Tibial nerve (tissue), 4 donors: ENCODE measurements at regions not wholly inside any gene's neighbourhood (a gene's known extent, or its start where the extent isn't known, plus 50 kb on each side); places are given as distances from the start of the nearest gene placed in this dataset.

Experiments used
- EP300 ChIP-seq, 2 donors: sonication (generic); formaldehyde crosslinking; IDR thresholded peaks; one replicate each; pipeline ENCODE4 v1.6.1; 2017; ENCODE audit warnings: antibody characterized with exemption in 2 of 2, mild to moderate bottlenecking in 1 of 2
- TF ChIP-seq, protein P1 (sequence below), 5 experiments: fragments of 200-600 bp in 3 of 5; fragments of 450-650 bp in 2 of 5; sonication (generic) in 3 of 5; IDR thresholded peaks; one replicate each; pipeline ENCODE4 v1.5.1; 2016 to 2019; ENCODE audit warnings: antibody characterized with exemption in 5 of 5, mild to moderate bottlenecking in 3 of 5, moderate library complexity in 2 of 5

DNA sequence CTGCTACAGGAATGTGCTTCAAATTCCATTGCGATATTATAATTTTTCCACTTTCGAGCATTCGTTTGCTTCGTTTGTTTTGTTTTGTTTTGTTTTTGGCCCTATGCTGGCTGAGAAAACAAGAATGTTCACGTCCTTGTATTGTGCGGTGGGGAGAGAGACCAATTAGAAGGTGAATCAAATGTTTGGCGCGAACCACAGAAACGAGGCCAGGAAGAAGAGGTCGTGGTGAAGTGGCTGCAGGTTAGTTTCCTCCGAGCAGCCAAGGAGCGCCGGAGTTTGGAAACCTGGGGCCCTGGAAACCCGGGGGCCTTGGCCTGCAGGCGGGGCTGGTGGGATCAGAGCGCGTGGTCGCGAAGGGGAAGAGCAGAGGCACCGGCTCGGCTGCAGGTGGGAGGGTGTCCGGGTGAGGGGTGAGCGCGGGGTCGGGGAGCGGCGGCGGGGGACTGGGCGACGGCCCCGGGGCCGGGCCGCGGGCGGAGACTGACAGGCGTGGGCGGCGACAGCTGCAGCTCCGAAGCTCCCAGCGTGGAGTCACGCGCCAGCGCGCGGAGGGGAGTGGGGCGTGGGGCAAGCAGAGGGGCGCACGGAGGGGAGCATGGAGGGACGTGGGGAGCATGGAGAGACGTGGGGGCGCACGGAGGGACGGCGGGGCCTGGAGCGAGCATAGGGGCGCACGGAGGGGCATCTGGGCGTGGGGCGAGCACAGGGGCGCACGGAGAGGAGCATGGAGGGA lies 141.5 kb upstream of the PDE10A start:
- no peak for TF ChIP-seq EP300 (IDR thresholded peaks at IDR 0.05)
- TF ChIP-seq, protein P1, sequence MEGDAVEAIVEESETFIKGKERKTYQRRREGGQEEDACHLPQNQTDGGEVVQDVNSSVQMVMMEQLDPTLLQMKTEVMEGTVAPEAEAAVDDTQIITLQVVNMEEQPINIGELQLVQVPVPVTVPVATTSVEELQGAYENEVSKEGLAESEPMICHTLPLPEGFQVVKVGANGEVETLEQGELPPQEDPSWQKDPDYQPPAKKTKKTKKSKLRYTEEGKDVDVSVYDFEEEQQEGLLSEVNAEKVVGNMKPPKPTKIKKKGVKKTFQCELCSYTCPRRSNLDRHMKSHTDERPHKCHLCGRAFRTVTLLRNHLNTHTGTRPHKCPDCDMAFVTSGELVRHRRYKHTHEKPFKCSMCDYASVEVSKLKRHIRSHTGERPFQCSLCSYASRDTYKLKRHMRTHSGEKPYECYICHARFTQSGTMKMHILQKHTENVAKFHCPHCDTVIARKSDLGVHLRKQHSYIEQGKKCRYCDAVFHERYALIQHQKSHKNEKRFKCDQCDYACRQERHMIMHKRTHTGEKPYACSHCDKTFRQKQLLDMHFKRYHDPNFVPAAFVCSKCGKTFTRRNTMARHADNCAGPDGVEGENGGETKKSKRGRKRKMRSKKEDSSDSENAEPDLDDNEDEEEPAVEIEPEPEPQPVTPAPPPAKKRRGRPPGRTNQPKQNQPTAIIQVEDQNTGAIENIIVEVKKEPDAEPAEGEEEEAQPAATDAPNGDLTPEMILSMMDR (IDR thresholded peaks at IDR 0.05): no peak
